Kidney epithelial cell (primary cell): ENCODE measurements at regions not wholly inside any gene's neighbourhood (a gene's known extent, or its start where the extent isn't known, plus 50 kb on each side); places are given as distances from the start of the nearest gene placed in this dataset.

ENCODE experiments used
- DNase-seq: peaks from one replicate; pipeline ENCODE4 v3.0.0-alpha.2; 2010; ENCODE audit warnings: low read depth
- H3K27me3 ChIP-seq: 2 replicates; pipeline ENCODE4 v1.6.0; 2011; ENCODE audit warnings: low read length; ENCODE audit not compliant: control insufficient read depth, insufficient read depth
- H3K36me3 ChIP-seq: 2 replicates; pipeline ENCODE4 v1.5.1; 2011; ENCODE audit warnings: low read length; ENCODE audit not compliant: control insufficient read depth, insufficient read depth
- H3K4me3 ChIP-seq: 2 replicates; pipeline ENCODE4 v1.5.1; 2011; ENCODE audit warnings: low read depth, mild to moderate bottlenecking, control low read depth, low read length
- TF ChIP-seq, protein P1 (sequence below): IDR thresholded peaks from 2 replicates; pipeline ENCODE4 v1.5.1; 2011; ENCODE audit warnings: mild to moderate bottlenecking, moderate library complexity, low read length, control low read depth, inconsistent platforms; ENCODE audit not compliant: insufficient read depth, poor library complexity, severe bottlenecking

- DNase-seq = no peak
- H3K27me3 ChIP-seq = no peaks in the 10 kb centered on the region
These were observed 148.8 kb upstream of the OTX2 start for GRCh38 chr14:56959121-56959520.

DNA sequence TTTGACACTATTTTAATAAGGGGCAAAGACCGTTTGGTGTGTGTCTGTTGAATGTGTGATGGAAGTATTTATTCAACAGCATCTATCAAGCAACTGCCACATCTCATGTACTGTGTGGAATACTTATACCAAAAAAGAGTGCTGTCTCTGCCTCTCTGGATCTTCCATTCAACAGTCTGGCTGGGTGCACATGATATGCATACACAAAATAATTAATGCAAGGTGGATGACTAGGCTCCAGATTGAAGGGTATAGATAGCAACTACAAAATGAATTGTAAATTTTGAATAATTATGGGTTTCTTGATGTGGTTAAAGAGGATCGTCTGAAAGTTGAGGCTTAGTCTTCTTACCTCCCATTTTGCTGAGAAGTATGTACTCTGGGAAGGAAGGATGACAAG, 145.9 kb upstream of the OTX2 start:
- Histone ChIP-seq H3K36me3 (no peaks in the 10 kb centered on the region), H3K4me3 (no peak overlapping the region), H3K27me3 (no peaks in the 10 kb centered on the region)
- TF ChIP-seq, protein P1, sequence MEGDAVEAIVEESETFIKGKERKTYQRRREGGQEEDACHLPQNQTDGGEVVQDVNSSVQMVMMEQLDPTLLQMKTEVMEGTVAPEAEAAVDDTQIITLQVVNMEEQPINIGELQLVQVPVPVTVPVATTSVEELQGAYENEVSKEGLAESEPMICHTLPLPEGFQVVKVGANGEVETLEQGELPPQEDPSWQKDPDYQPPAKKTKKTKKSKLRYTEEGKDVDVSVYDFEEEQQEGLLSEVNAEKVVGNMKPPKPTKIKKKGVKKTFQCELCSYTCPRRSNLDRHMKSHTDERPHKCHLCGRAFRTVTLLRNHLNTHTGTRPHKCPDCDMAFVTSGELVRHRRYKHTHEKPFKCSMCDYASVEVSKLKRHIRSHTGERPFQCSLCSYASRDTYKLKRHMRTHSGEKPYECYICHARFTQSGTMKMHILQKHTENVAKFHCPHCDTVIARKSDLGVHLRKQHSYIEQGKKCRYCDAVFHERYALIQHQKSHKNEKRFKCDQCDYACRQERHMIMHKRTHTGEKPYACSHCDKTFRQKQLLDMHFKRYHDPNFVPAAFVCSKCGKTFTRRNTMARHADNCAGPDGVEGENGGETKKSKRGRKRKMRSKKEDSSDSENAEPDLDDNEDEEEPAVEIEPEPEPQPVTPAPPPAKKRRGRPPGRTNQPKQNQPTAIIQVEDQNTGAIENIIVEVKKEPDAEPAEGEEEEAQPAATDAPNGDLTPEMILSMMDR = no peak
- DNase-seq = no peak

More at GRCh38 chr14:56959121-56959520, 148.8 kb upstream of the OTX2 start:
- TF ChIP-seq, protein P1 = no peak
- Histone ChIP-seq H3K4me3 (no peak overlapping the region), H3K36me3 (no peaks in the 10 kb centered on the region)

GRCh38 chr14:56955745-56956144, 145.5 kb upstream of the OTX2 start:
- Histone ChIP-seq H3K27me3 (no peaks in the 10 kb centered on the region), H3K4me3 (no peak overlapping the region), H3K36me3 (no peaks in the 10 kb centered on the region)
- TF ChIP-seq, protein P1 = no peak
- no peak for DNase-seq

GRCh38 chr14:56953884-56954283, 143.6 kb upstream of the OTX2 start:
- no peaks in the 10 kb centered on the region for H3K36me3 ChIP-seq
- TF ChIP-seq, protein P1 = no peak
- H3K27me3 ChIP-seq = no peaks in the 10 kb centered on the region
- DNase-seq = no peak
- H3K4me3 ChIP-seq = no peak overlapping the region

GRCh38 chr14:56952766-56953473, 142.6 kb upstream of the OTX2 start:
- no peaks in the 10 kb centered on the region for H3K27me3 ChIP-seq

More at GRCh38 chr14:56952766-56953473, 142.6 kb upstream of the OTX2 start:
- DNase-seq = no peak
- H3K4me3 ChIP-seq = no peak overlapping the region
- H3K36me3 ChIP-seq = no peaks in the 10 kb centered on the region
- TF ChIP-seq, protein P1 = no peak
